GM19043 (cell line): ENCODE measurements at regions not wholly inside any gene's neighbourhood (a gene's known extent, or its start where the extent isn't known, plus 50 kb on each side); places are given as distances from the start of the nearest gene placed in this dataset.
"Not testable (repeated sequence)": the region's sequence is repeated elsewhere in the genome, so short reads cannot be mapped to it uniquely, and the experiment has no call there.

Experiments used
- ATAC-seq: cut with Tn5 transposase; IDR thresholded peaks from one replicate; pipeline ENCODE4 v1.9.1; 2021; ENCODE audit warnings: low read depth; ENCODE audit not compliant: unreplicated experiment

DNA sequence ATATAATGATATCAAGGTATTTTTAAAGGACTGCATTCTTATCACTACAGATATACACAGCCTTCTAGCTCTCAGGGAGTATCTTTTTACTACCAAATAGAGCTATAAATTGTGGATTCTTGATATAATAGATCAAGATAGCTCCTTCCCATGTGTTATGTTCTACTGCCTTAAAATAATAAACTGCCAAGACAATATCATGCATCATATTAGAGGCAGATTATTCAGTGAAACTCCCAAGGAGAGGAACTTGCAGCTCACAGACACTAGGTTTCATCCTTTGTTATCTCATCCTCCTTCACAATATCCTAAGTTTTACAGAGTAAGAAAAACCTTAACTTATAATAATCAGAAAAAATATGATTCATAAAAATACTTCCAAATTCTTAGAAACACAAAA lies 802.8 kb downstream of the DIAPH3 start:
- no peak for ATAC-seq

DNA sequence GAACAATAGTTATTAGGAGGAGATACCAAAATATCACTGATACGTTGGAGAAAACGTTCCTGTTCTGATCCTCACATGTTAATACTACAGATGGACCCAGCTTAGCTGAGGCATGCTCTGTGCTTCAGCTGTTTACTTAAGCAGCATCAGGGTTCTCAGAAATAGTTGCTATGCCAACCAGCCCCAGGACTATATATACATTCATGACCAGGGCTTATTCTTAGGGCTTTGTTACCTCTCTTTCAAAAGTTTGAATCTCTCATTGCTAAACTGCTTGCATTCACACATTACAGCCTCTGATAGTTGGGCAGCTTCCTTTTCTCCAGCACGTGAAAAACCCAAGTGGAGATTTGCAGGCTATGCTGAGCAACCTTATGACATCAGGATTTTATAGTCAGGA lies 800.4 kb downstream of the DIAPH3 start:
- no peak for ATAC-seq

DNA sequence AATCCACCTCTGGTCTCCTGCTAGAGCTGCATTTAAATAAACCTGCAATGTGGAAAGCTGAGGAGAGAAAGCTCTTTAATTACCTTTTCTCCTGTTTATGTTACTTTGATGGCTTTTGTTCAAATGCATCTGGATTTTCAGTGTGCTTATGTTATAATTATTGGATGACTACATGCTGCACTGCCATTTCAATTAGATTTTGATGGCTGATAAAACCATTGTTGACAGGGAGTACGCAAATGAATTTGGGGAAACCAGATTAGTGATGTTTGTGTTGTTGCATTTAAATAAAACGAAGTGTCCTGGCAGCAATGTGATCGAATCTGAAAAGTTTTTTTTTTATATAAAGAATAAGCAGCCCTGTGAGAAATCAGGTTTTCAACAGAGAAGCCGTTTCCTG lies 799.8 kb downstream of the DIAPH3 start:
- no peak for ATAC-seq

DNA sequence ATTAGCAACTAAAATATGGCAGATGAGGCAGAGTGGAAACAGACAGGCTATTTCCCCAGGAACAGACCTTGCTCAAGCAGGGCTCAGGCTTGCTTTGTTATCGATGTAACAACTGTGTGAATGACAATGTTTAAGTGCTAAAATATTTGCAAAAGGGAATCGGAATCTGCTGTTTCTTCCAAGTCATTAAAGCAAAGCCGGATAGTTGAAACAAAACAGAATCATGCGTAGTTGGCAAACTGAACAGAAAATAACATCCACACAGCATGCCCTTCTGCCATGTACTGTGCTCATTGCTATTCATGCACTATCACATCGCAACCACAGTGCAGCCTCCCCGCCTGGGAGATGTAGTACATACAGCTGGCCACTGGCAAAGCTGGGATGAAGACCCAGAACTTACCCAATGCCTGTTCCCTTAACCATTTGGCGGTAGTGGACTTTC lies 799.1 kb downstream of the DIAPH3 start:
- no peak for ATAC-seq

DNA sequence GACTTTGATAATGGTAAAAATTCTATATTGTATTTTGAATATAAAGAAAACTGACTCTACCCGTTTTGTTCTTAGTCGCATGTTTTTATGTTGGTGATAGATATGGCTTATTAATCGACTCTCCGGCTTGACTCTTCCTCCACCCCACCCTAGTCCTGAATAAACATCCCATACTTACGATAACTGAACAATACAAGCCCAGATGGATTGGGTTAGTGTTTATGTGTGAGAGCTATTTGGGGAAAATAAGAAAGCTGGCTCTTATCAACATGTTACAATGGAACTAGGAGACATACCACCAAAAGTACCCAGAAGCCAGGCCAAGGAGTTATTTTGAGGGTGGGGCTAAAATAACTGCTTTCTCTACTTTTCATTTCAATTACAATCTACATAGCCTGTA lies 796.3 kb downstream of the DIAPH3 start:
- no peak for ATAC-seq

DNA sequence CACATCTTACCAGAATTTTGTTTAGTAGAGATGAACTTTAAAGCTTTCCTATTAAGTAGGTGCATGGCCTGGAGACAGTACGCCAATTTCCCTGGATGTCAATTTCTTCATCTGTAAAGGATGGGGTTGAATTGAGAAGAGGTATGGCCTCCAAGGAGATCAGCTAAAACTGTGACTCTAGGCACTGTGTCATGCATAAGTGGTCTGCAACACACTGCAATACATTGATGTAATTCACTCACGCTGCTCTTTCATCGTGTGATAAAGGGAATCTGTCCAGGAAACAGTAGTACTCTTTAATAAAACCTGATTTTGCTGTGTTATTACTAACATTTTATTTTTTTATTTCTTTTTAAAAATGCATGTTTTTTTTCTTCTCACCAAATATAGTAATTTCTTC lies 795.8 kb downstream of the DIAPH3 start:
- ATAC-seq: no peak

DNA sequence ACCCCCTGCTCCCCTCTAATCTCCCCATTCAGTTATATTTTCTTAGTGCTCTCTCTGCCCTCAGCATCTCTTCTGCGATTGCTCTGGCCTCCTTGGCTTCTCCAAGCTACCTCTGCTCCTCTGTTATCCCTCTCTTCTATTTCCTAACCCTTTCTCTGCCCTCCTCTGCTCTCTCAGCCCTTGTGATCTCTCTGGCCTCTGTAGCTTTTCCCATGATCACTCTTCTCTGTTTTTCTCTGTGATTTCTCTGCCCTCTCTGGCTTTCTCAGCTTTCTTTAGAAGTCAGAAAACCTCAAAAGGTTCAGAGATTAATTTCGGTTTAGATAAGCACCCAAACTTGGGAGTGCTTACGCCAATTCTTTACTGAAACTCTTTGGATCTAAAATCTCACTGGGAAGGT lies 795.0 kb downstream of the DIAPH3 start:
- no peak for ATAC-seq

DNA sequence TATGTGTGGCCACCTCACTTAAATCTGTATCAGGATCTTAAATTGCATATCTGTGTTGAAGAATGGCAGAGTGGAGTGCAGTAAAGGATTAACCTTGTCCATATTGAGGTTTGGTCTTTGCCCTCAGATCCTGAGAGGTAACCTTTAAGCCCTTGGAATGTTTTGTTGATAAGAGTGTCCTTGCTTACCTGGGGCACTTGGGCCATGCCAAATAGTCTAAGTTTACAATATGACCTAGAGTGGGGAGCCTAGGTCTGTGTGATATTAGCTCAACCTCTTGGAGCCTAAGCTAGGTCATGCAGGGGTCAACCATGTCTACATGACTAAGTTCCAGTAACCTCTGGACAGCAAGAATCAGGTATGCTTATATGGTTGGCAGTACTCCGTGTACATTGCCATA lies 792.5 kb downstream of the DIAPH3 start:
- ATAC-seq: no peak

DNA sequence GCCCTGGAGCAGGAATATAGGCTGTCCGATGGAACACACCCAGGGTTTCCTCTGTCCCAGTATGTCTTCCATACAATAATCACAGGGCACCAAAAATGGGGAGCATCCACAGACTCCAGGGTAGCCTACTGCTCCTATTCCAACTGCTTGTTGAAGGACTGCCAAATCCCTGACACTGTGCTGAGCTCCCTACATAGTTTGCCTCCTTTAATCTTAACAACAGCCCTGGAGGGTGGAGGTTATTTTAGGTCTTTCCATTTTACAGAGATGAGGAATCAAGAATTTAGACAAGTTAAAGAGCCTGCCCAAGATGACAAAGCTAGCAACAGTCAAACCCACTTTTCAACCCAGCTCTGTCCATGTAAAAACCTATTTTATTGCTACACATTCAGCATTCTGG lies 790.4 kb downstream of the DIAPH3 start:
- ATAC-seq: no peak

DNA sequence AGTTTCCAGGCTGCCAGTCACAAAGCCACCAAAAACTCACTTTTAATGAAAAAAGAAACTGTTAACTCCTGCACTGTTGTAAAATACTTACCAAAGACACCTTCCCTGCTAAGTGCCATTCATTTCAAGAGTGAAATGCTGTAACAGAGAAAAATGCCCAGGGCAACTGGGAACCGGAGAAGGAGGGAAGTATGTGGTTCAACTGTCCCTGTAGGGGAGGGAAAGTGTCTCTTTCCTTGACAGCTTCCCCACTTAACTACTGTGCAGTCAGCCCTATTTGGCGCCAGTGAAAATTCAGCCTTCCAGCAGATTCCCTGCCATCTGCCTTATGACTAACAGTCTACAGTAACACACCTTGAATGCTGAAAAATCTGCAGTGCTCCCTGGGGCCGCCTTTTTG lies 789.0 kb downstream of the DIAPH3 start:
- no peak for ATAC-seq

DNA sequence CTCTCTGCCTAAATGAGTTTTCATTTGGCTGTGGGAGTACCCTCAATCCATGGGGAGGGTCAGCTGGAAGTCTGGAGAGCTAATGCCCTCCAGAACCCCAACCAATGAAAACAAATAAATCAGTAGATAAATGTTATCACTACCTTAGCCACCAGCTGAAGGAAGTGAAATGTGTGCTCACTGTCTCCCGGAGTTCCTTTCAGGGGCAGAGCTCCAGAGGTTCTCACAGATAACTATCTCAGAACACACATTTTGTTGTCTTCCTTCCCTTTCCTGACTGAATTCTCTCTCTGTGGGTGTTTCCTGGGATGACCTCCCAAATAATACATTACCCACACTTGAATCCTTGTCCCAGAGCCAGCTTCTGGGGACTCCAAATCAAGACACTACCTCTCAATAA lies 779.6 kb downstream of the DIAPH3 start:
- ATAC-seq: no peak

DNA sequence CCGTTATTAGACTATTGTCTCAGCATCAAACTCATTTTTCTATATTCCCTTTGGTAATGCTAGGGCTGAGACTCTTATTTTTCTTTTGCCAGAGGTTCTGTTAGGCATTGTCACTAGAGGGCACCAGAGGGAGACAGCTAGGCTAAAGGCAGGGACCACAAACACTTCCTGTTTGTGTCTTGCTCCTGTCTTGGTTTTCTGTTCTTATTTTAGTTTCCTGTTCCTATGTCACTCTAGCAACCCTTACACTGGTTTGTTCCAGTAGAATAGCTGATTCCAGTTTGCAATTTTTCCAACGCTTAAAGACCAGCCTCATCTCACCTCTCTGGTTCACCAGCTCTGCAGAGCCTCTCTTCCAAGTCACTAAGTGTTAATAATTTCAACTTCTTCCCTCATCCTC lies 772.0 kb downstream of the DIAPH3 start:
- peak; percentile 98 for ATAC-seq

DNA sequence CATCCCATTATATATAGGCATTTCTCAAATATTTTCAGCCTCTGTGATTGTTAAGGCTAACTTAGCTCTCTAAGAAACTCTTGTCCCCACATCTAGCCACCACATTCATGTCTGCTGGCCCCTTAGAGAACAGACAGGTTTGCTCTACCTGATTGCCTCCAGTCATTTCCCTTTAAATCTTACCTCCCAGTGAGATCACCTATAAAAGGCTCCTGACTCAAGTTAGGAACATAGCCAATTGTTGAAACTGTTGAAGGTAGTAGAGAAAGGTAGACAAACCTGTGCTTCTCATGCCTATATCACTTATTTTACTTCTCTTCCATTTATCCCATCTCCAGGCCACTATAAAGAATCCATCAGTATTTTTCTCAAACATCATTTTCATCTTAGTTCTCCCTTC lies 771.4 kb downstream of the DIAPH3 start:
- ATAC-seq: no peak

DNA sequence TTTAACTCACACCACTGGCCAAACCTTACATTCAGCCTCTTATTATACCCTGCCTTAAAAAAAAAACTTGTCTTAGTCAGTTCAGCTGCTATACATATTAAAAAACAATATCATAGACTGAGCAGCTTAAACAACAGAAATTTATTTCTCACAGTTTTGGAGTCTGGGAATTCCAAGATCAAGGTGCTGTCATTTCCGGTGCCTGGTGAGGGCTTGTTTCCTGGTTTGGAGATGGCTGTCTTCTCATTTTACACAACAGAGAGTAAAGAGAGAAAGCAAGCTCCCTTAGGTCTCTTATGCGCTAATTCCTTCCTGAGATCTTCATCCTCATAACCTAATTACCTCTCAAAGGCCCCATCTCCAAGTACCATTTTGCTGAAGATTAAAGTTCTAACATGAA lies 769.2 kb downstream of the DIAPH3 start:
- ATAC-seq: no peak

DNA sequence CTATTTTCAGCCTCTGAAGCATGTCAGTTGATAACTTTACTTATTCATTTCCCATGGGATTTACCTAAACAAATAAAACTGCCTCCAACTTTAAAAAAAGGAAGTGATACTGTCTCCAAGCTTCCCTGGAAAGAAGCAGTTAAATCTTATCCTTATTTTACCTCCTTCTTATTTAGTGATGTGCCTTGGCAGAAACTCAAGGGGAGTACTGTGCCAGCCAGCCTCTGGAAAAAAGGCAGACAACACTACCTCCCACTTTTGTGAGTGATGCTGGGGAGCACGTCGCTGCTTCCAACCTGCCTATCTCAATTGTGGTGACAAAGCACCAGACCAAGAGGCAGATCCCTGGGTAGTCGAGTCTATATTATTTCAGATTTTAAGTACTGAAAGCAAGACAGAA lies 765.6 kb downstream of the DIAPH3 start:
- no peak for ATAC-seq

DNA sequence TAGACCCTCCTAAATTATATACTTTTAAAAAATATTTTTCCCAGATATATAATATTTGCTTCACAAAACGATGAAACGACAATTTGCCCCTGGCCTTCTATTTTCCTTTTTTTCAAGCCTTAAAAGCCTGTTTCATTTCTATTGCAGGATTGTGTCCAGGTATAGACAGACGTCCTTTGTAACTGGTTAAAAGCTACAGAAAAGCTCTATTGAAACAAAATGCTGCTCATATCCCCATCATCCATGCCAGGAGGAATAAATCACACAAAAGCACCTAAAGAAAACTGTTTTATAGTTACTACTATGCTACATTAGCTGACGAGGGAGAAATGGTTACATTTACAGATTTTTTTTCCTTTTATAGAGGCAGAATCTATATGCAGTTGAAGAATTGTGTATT lies 765.1 kb downstream of the DIAPH3 start:
- ATAC-seq: no peak

DNA sequence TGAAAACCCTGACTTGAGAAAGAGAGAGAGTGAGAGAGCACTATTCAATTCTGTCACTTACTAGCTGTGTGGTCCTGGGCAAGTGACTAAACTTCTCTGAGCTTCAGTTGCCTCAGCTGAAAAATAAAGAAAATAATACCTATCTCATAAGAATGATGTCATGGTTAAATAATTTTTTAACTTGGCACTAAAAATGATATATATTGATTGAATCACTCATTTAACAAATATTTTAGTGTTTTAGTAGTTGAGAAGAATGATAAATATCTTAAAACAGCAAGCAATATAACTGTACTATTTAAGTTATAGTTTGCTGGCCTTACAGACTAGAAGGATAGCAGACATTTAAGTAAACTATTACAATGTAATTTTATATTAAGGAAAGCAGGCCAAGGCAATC lies 764.2 kb downstream of the DIAPH3 start:
- ATAC-seq: no peak

DNA sequence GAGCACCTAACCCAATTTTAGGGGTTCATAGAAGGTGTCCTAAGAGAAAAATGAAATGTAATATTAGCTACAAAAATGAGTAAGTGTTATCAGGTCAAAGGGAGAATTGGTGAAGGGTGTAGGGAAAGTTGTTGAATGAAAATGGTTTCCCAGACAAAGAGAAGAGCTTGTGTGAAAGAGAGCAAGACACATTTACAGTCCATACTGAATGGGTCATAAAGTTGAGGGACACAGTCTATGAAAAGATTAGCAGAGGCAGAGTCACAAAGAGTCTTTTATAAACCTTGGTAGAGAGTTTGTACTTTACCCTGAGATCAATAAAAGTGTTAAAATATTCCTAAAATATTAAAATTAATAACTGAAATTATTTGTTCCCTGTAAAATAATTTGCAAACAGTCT lies 759.4 kb downstream of the DIAPH3 start:
- ATAC-seq: no peak

DNA sequence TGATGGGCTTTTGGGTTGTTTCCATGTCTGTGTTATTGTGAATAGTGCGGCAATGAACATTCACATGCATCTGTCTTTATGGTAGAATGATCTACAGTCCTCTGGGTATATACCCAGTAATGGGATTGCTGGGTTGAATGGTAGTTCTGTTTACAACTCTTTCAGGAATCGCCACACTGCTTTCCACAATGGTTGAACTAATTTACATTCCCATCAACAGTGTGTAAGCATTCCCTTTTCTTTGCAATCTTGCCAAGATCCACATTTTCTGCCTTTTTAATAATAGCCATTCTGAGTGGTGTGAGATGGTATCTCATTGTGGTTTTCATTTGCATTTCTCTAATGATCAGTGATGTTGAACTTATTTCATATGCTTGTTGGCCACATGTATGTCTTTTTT lies 756.5 kb downstream of the DIAPH3 start:
- not testable (repeated sequence) for ATAC-seq

DNA sequence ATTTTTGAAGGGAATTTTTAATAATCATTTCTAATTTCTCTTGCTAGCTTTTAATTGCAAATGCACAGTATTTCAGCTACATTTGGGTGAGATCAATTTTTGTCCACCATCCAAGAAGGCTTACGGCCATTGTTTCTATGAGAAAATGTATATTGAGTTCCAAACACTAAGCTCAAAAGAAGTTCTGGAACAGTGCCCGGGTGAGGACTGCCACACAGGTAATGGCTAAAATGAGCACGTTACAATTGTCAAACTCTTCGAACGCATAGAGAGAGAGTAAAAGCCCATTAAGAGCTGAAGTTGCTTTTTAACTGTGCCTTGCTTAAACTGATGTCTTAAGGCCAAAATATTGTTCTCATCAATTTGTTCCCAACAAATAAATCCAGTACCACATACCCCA lies 755.0 kb downstream of the DIAPH3 start:
- no peak for ATAC-seq

DNA sequence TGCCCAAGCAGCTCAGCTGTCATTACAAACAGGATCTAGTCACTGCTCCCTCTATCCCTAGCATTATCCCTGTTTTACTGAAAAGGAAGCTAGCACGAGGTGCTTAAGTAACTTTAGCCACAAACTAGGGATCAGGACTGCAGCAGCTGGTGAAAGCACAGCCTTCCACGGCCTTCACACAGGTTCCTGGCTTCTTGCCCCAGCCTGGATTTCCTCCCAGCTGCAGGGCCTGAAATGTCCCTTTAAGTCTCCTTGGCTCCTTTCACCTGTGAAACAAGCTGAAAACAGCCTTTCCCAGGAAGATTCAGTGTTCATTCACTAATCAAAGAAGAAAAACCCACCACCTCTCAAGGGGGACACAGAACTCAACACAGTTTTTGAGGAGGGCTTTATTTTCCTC lies 754.5 kb downstream of the DIAPH3 start:
- no peak for ATAC-seq

DNA sequence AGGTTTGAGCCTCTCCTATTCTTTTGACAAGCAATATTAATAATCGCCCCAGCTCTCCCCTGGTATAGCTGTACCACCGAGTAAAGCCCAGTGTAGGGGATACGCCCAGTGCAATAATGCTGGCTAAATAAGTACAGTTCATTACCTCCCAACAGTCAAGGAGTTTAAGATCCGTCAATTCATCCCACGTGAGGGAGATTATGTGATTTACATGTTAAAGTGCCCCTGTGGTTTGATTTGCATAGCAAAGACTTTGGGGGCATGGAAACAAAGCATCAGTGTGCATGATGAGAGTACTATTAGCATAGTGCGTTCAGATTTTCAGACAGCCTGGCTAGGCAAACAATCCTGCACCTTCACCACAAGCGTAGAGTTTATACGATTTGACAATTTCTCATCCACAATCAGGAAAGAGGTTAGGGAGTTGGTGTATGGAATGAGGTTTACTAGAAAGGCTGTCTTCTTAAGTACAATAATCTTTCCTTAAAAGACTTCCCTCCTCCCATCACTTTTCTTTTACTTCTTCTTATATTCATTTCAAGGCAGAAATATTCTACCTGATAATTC lies 754.0 kb downstream of the DIAPH3 start:
- ATAC-seq: no peak

DNA sequence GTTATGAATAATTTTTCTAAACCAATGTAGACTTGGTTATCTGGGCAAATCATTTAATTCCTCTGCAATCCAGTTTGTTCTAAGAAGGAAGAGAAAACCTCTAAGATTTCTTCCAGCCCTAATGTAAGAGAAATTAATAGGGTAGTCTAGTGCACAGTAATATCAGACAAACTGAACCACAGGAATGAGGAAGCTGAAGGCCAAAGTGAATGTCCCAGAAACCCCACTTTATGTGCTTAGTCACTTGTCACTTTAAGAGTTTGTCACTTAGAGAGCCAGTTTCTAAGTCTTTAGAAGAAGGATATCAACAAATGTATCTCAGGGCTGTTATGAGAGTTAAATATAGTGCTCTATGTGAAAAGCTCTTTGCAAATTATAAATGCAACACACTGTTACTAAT lies 750.6 kb downstream of the DIAPH3 start:
- peak; percentile 79 for ATAC-seq
